ENCODE measurements at regions not wholly inside any gene's neighbourhood (a gene's known extent, or its start where the extent isn't known, plus 50 kb on each side); places are given as distances from the start of the nearest gene placed in this dataset.

GRCh38 chr9:1713841-1714240, 301.3 kb upstream of the SMARCA2 start:
- DNase-seq, result no peak

GRCh38 chr9:1717882-1718281, 297.3 kb upstream of the SMARCA2 start:
- no peak for DNase-seq

- DNase-seq, result no peak
Measured at GRCh38 chr9:1718836-1719235, 296.3 kb upstream of the SMARCA2 start.

- no peak for DNase-seq
Measured at GRCh38 chr9:1721196-1721595, 294.0 kb upstream of the SMARCA2 start.

GRCh38 chr9:1722404-1722803, 292.7 kb upstream of the SMARCA2 start:
- peak; percentile 46 for DNase-seq

GRCh38 chr9:1723522-1724015, 291.6 kb upstream of the SMARCA2 start:
- no peak for DNase-seq

GRCh38 chr9:1726993-1727759, 288.0 kb upstream of the SMARCA2 start:
- DNase-seq, result no peak

- DNase-seq, result no peak
Measured at GRCh38 chr9:1729631-1730030, 285.5 kb upstream of the SMARCA2 start.

- DNase-seq, result no peak
Measured at GRCh38 chr9:1732670-1733069, 282.5 kb upstream of the SMARCA2 start.

- DNase-seq, result no peak
Measured at GRCh38 chr9:1738511-1739100, 276.5 kb upstream of the SMARCA2 start.

GRCh38 chr9:1743121-1743960, 271.8 kb upstream of the SMARCA2 start:
- no peak for DNase-seq

- no peak for DNase-seq
Measured at GRCh38 chr9:1745980-1746379, 269.2 kb upstream of the SMARCA2 start.

- no peak for DNase-seq
Measured at GRCh38 chr9:1747417-1747967, 267.7 kb upstream of the SMARCA2 start.

GRCh38 chr9:1748407-1748806, 266.7 kb upstream of the SMARCA2 start:
- DNase-seq, result no peak

GRCh38 chr9:1757186-1757585, 258.0 kb upstream of the SMARCA2 start:
- DNase-seq, result no peak

GRCh38 chr9:1759009-1759408, 256.1 kb upstream of the SMARCA2 start:
- DNase-seq, result no peak

GRCh38 chr9:1759771-1760300, 255.3 kb upstream of the SMARCA2 start:
- DNase-seq, result no peak

- DNase-seq, result no peak
Measured at GRCh38 chr9:1761807-1762206, 253.3 kb upstream of the SMARCA2 start.

GRCh38 chr9:1766042-1766441, 249.1 kb upstream of the SMARCA2 start:
- no peak for DNase-seq

GRCh38 chr9:1768561-1768960, 246.6 kb upstream of the SMARCA2 start:
- DNase-seq, result no peak

- no peak for DNase-seq
Measured at GRCh38 chr9:1771094-1771789, 243.9 kb upstream of the SMARCA2 start.

- no peak for DNase-seq
Measured at GRCh38 chr9:1775230-1775629, 239.9 kb upstream of the SMARCA2 start.
